ENCODE measurements at regions not wholly inside any gene's neighbourhood (a gene's known extent, or its start where the extent isn't known, plus 50 kb on each side); places are given as distances from the start of the nearest gene placed in this dataset.
"Not testable (repeated sequence)": the region's sequence is repeated elsewhere in the genome, so short reads cannot be mapped to it uniquely, and the experiment has no call there.

- no peak for TF ChIP-seq CTCF (conservative IDR thresholded peaks at IDR 0.05)
- H3K27ac ChIP-seq = no peak overlapping the region
Measured at GRCh38 chr3:79973917-79974595, 206.3 kb upstream of the ROBO1 start.

- no peak for TF ChIP-seq CTCF (conservative IDR thresholded peaks at IDR 0.05)
- no peak overlapping the region for H3K27ac ChIP-seq
Measured at GRCh38 chr3:79973482-79973881, 205.7 kb upstream of the ROBO1 start.

GRCh38 chr3:79968418-79968817 is 200.6 kb upstream of the ROBO1 start:
- no peak overlapping the region for H3K27ac ChIP-seq
- no peak for TF ChIP-seq CTCF (conservative IDR thresholded peaks at IDR 0.05)

- no peak overlapping the region for H3K27ac ChIP-seq
- no peak for TF ChIP-seq CTCF (conservative IDR thresholded peaks at IDR 0.05)
Measured at GRCh38 chr3:79960594-79960993, 192.8 kb upstream of the ROBO1 start.

- no peak for TF ChIP-seq CTCF (conservative IDR thresholded peaks at IDR 0.05)
- H3K27ac ChIP-seq = no peak overlapping the region
Measured at GRCh38 chr3:79957066-79957465, 189.3 kb upstream of the ROBO1 start.

- H3K27ac ChIP-seq = no peak overlapping the region
- TF ChIP-seq CTCF (conservative IDR thresholded peaks at IDR 0.05) = no peak
Measured at GRCh38 chr3:79954756-79955155, 187.0 kb upstream of the ROBO1 start.

GRCh38 chr3:79953591-79954101 is 185.8 kb upstream of the ROBO1 start:
- no peak overlapping the region for H3K27ac ChIP-seq
- no peak for TF ChIP-seq CTCF (conservative IDR thresholded peaks at IDR 0.05)

- H3K27ac ChIP-seq = not testable (repeated sequence)
Measured at GRCh38 chr3:79951426-79951825, 183.6 kb upstream of the ROBO1 start.
